ENCODE measurements at regions not wholly inside any gene's neighbourhood (a gene's known extent, or its start where the extent isn't known, plus 50 kb on each side); places are given as distances from the start of the nearest gene placed in this dataset.

DNA sequence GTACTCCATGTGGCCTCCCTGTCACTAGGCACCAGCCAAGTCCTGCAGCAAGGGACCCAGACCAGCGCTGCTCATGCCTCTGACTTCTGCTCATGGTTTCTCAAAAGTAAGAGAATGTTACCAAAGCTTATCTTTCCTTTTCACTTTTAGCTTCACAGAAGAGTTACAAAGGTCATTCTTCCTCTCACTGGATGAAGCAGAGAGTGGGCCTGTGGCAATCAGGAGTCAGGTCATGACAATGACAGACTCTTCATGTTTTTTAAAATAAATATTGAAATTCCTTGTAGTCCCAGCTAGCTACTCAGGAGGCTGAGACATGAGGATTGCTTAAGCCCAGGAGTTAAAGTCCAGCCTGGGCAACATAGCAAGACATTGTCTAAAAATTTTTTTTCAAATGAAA lies 126.1 kb downstream of the OSR1 start:
- no peak for DNase-seq

DNA sequence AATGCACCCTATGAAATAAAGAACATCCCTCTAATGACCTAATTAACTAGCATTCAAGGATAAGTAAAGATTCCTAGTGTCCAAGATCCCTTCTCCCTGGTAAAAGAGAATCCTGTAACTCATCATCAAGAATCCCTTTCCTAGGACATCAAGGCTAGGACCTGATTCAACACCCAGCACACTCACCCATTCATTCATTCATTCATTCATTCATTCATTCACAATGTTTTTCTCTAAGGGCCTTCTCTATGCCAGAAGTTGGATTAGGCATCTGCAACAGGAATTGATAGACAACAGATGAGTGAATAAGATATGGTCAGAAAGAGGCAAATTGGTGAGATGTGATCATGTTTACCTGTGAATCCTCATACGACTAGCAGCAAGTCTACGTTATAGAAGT lies 126.8 kb downstream of the OSR1 start:
- DNase-seq: no peak

GRCh38 chr2:19230626-19231025 lies 127.8 kb downstream of the OSR1 start:
- no peak for DNase-seq

GRCh38 chr2:19228715-19229114 lies 129.7 kb downstream of the OSR1 start:
- DNase-seq: no peak

DNA sequence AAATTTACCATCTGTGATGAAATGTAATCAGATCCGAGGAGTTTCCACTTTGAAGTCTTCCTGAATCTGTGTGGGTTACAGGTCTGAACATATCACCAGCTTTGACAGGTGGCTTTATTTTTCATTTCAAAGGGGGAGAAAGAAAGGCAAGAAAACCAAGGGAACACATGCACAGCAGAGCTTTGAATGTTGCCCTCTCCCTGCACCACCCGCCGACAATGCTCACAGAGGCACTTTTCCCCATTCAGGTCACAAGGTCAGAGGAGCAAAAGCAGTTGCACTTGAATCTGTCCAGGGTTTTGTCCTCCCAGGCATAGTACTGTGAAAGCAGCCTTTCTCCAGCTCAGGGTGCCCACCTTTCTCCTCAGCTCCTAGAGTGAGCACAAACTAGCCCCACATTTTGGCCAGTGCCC lies 130.2 kb downstream of the OSR1 start:
- no peak for DNase-seq

- DNase-seq: no peak
These were observed 131.6 kb downstream of the OSR1 start for GRCh38 chr2:19226871-19227270.

- no peak for DNase-seq
These were observed 132.0 kb downstream of the OSR1 start for GRCh38 chr2:19226386-19226785.

DNA sequence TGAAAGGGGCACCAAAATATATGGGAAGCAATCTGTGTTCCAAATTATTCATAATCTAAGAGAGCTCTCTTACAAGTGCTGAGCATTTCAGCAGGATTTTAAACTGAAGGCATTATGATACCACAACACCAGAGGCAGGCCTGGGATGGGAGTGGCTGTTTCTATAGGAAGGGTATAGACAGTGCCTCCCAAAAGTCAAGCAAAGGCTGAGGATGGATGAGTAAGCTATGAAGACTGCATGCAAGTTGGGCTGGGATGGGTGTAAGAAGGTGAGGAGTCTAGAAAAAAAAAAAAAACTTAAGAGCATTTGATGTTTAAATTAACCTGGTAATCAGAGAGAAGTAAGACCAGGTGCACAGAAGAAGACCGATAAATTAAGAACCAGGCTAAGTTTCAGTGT lies 132.5 kb downstream of the OSR1 start:
- DNase-seq: no peak

- no peak for DNase-seq
These were observed 133.3 kb downstream of the OSR1 start for GRCh38 chr2:19225126-19225525.

DNA sequence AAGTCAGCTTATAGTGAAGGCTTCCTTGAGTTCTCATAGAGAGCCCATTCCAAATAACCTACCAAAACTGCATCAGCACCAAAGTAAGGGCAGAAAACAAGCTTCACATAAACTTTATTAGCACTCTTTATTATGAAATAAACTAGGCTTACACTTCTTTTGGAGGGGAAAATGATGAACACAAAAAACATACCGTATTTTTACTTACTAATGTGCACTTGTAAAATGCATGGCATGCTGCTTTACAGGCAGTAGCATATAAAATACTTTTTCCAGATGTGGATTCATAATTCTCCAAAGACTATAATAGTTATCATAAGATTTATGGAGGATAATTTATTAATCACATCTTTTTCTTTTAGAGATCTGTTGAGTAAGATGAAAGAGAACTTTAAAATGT lies 133.9 kb downstream of the OSR1 start:
- no peak for DNase-seq

GRCh38 chr2:19224011-19224410 lies 134.4 kb downstream of the OSR1 start:
- no peak for DNase-seq

GRCh38 chr2:19219060-19219459 lies 139.4 kb downstream of the OSR1 start:
- DNase-seq: no peak

DNA sequence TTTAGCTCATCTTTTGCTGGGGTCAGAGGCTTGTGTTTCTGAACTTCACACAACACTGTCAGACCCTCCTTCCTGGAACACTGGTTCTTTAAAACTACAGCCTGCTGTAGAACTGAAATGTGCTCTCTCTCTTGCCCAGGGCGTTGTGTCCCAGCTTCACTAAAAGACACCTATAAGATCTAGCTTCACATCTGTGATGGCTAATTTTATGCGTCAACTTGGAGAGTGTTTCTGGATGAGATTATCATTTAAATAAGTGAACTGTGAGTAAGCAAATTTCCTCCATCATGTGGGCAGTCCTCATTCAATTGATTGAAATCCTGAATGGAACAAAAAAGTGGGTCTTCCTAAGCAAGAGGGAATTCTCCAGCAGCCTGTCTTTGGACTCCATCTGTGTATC lies 140.3 kb downstream of the OSR1 start:
- no peak for DNase-seq

DNA sequence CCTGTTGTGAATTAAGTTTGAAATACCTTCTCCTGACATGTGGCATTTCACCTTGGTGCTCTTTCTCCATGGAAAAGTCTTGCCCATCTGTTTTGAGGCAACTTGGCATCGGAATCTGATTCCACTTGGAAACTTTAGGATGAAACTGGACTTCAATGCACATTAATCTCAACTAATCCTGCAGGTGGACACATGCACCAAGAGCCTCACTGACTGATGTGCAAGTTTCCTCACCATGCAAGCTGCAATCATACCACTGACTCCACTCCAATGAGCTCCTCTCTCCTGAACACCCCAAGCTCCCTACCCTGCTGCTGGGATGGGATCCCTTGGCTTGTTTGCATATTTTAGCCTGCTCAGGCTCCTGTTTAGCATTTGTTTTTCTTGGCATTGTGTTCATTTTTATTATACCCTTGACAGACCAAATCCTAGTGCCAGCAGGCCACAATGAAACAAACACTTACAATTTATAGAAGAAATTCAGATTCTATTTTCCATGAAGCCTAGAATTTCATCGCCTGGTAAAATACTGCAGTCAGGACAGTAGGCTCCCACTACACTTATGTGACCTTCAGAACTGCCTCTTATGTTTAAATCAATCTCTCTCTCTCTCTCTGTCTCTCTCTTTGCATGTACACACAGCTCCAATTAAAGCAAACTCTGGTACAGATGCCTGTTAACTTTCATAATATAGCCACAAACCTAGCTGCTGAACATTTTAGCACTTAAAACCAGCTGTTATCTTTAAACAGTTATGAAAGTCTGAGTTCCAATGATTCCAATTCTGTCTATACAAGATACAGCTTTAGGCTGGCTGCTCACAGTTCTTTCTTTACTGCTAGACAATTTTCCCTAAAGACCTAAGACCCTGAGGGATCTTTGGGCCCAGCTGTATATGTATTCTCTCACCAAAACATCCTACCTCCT lies 141.5 kb downstream of the OSR1 start:
- no peak for DNase-seq

GRCh38 chr2:19216238-19216637 lies 142.2 kb downstream of the OSR1 start:
- no peak for DNase-seq

DNA sequence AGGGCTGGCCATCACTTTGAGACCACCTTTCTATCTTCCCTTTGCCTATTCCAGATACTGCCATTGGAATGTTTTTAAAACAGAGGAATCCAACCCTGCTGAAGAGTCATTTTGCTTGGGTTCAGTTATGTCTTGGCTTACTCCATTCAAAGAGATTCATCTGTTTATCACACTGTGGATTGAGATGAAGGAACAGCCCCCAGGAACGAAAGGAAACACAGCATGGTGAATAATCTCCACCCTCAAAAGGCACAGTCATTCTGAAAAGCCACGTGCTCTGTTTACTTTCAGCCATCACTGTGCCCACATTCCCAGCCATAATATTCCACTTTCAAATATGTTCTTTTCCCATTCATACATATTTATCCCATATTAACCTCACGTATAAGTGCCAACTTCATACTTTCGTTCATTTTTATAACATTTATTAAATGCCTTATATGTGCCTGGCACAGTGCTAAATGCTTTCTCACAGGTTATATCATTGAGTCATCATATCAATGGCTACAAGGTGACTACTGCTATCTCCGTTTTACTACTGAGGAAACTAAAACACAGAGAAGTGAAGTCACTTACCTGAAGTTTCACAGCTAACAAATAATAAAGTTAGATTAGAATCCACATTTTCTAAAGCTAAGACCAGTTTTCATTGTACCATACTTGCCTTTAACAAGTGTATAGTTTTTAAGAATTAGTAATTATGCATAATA lies 143.6 kb downstream of the OSR1 start:
- DNase-seq: no peak

DNA sequence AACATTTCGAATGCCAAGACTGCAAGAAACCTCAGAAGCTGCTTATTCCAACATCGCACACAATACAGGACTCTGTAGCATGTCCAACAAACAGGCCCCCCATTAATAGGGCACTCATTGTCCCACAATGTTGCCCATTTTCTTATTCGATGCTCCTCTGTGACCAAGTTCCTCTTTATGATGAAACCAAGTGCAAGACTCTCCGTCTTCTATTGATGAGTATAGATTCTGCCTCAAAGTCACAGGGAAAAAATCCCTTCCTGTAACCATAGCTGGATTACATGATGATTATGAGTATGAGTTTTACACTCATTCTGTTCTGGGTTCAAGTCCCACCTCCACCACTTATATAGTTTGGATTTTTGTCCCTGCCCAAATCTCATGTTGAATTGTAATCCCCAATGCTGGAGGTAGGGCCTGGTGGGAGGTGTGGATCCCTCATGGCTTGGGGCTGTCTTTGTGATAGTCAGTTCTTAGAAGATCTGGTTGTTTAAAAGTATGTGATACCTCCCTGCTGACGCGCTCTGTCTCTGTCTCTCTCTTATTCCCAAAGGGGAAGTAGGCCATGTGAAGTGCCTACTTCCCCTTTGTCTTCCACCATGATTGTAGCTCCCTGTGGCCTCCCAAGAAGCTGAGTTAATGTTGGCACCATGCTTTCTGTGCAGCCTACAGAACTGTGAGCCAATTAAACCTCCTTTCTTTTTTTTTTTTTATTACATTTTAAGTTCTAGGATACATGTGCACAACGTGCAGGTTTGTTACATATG lies 148.7 kb downstream of the OSR1 start:
- DNase-seq: no peak

DNA sequence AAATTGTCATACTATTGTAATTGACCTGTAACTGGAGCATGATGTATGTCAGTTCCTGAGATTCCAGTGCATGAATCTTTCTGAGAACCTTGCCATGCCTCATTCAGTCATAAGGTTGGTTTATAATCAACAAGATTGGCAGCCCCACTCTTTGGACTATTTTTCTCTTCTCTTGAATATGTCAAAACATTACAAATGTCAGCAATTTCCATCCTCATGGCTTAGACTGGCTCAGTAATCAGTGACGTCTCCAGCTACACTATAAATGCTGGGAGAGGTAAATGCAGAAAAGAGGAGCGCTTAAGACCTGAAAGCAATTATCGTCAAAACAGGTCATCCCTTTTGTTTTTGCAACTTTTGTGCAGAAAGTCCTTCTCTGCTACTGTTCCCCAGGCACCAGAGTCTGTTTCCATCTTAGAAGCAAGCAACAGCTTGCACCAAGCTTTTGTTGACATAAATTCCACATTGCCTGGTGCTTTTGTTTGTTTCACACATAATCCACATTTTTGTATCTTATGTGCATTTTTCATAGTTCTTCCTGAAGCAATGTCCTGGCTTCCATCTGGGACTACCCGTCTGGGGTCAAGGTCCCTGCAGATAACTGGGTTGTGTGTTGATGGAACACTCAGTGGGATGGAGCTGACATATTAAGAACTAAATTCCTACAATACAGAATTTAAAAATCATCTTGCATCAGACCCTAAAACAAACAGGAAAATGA lies 149.8 kb downstream of the OSR1 start:
- DNase-seq: no peak

- no peak for DNase-seq
These were observed 151.0 kb downstream of the OSR1 start for GRCh38 chr2:19207452-19207851.

- no peak for DNase-seq
These were observed 152.4 kb downstream of the OSR1 start for GRCh38 chr2:19205983-19206533.

DNA sequence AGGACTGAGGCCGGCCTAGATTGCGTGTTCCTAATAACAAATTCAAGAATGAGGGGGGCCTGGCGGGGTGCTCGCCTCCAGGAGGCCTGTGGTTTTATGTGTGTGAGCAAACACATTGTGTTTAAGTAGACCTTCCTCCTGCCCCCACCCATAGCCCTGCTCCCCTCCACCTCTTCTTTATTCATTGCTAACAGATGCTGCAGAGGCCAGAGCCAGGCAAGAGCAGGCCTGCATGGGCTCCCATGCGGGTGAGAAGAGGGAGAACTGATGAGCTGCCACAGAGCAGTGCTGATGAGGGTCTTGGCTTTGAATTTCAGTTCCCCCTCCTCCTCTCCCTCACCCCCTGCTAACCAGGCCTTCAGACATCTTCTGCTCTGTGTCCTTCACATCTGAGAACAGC lies 154.6 kb downstream of the OSR1 start:
- no peak for DNase-seq

- DNase-seq: no peak
These were observed 156.4 kb downstream of the OSR1 start for GRCh38 chr2:19201911-19202462.

Measured in CD4-positive, alpha-beta T cell treated with Interleukin-10 for 1 hour (primary cell).